Right lobe of liver (tissue), 6 donors: ENCODE measurements at regions not wholly inside any gene's neighbourhood (a gene's known extent, or its start where the extent isn't known, plus 50 kb on each side); places are given as distances from the start of the nearest gene placed in this dataset.

Source experiments
- ATAC-seq, 4 donors: fragments of 200-7000 bp; cut with Tn5 transposase; one replicate each; pipeline ENCODE4 v1.9.1; 2020; ENCODE audit warnings: mild to moderate bottlenecking in 4 of 4, moderate library complexity in 4 of 4
- DNase-seq, 3 donors: peaks; one replicate each; pipeline ENCODE4 v3.0.0-alpha.2; 2020
- H3K27ac ChIP-seq, 3 donors: fragments of 200-600 bp; one replicate each; pipeline ENCODE4 v1.8.0; 2022
- H3K27me3 ChIP-seq, 2 donors: fragments of 200-600 bp; one replicate each; pipeline ENCODE4 v1.8.0; 2022
- H3K36me3 ChIP-seq, 4 donors: fragments of 200-600 bp; sonication (generic) in 1 of 4; one replicate each; pipeline versions ENCODE4 v1.5.1 to v1.8.0; 2017 to 2022; ENCODE audit warnings: control low read depth in 1 of 4
- H3K4me1 ChIP-seq, 4 donors: fragments of 200-600 bp; sonication (generic) in 1 of 4; one replicate each; pipeline versions ENCODE4 v1.5.1 to v1.8.0; 2017 to 2022; ENCODE audit warnings: control low read depth in 1 of 4
- H3K4me3 ChIP-seq, 3 donors: fragments of 200-600 bp; one replicate each; pipeline ENCODE4 v1.8.0; 2022
- H3K9me3 ChIP-seq, 4 donors: fragments of 200-600 bp; sonication (generic) in 1 of 4; one replicate each; pipeline versions ENCODE4 v1.5.1 to v1.8.0; 2017 to 2022; ENCODE audit warnings: control low read depth in 1 of 4
- POLR2A ChIP-seq: fragments of 450-650 bp; IDR thresholded peaks from one replicate; pipeline ENCODE4 v1.6.1; 2017; ENCODE audit warnings: antibody characterized with exemption, mild to moderate bottlenecking
- WGBS: methylation state at CpG from one replicate; pipeline ENCODE4 v1.1.6; 2018; ENCODE audit warnings: low coverage, low lambda C conversion rate; ENCODE audit not compliant: insufficient coverage; ENCODE audit errors: missing lambda C conversion rate; 5-methylcytosine and 5-hydroxymethylcytosine counted together
- intact Hi-C, 2 donors: fragments of 100-400 bp; cut with DNase I; formaldehyde crosslinking; loops; one replicate each; pipeline versions ENCODE4 v1.11.2 to v1.14.1; 2022
- TF ChIP-seq, protein P1 (sequence below), 4 donors: fragments of 200-600 bp in 3 of 4; fragments of 450-650 bp in 1 of 4; IDR thresholded peaks; one replicate each; pipeline versions ENCODE4 v1.5.1 to v1.8.0; 2016 to 2022; ENCODE audit warnings: antibody characterized with exemption in 4 of 4, mild to moderate bottlenecking in 2 of 4
- donor health status: DM: no; HTN: yes; CAD: no.
- donor health status: DM: no; HTN: no; CAD: no.
- donor health status: DM: no; HTN: no; CAD: no.
- donor health status: DM: no; HTN: yes; CAD: no.
- donor health status: DM: no; HTN: yes; CAD: no.

DNA sequence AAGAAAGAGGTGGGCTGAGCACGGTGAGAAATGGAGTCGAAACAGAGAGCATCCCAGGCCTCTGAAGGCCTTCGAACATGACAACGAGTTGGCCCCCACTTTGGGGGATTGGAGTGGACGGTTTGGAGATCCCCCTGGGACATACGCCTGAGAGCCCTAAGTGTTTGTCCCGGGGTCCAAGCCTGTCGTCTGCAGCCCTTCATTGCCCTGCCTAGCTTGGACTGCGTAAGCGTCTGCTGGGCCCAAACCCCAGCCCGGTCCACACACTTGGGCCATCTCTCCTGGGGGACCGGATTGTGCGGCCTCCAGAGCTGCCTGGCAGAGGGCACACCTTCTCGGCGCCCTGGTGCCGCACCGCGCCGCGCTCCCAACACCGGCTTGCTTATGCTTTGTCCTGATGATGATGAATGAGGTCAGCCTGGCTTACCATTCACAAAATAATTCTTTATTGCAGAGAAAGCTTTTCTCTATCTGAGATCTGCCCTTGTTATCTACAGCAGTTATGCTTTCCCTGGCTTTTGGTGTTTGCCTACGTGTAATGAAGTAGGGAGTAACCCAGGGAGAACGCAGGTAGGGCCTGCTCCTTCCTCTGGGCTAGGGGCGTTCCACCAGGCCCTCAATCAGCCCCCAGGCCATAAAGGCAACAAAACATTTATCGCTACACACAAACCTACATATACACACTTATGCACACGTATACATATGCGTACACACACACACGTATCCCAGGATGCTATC is 85.9 kb upstream of the PPARA start:
- H3K27ac ChIP-seq = peak overlapping the region; percentile 17 to 97 (median 35)
- TF ChIP-seq POLR2A = no peak
- TF ChIP-seq, protein P1, sequence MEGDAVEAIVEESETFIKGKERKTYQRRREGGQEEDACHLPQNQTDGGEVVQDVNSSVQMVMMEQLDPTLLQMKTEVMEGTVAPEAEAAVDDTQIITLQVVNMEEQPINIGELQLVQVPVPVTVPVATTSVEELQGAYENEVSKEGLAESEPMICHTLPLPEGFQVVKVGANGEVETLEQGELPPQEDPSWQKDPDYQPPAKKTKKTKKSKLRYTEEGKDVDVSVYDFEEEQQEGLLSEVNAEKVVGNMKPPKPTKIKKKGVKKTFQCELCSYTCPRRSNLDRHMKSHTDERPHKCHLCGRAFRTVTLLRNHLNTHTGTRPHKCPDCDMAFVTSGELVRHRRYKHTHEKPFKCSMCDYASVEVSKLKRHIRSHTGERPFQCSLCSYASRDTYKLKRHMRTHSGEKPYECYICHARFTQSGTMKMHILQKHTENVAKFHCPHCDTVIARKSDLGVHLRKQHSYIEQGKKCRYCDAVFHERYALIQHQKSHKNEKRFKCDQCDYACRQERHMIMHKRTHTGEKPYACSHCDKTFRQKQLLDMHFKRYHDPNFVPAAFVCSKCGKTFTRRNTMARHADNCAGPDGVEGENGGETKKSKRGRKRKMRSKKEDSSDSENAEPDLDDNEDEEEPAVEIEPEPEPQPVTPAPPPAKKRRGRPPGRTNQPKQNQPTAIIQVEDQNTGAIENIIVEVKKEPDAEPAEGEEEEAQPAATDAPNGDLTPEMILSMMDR (IDR thresholded peaks at IDR 0.05) = no peak
- no peaks in the 10 kb centered on the region for H3K36me3 ChIP-seq
- H3K9me3 ChIP-seq = no peaks in the 10 kb centered on the region
- H3K4me1 ChIP-seq = peaks cover 0 to 33% (median 8%) of the 10 kb centered on the region in 4 donors
- H3K4me3 ChIP-seq = no peak overlapping the region
- DNase-seq = peak in 2 of 3 donors; percentile 14 to 35
- intact Hi-C loops = no loop called here
- H3K27me3 ChIP-seq = no peaks in the 10 kb centered on the region
- 83% methylated on average over 11 of the region's 28 CpGs for WGBS
- no peak for ATAC-seq

DNA sequence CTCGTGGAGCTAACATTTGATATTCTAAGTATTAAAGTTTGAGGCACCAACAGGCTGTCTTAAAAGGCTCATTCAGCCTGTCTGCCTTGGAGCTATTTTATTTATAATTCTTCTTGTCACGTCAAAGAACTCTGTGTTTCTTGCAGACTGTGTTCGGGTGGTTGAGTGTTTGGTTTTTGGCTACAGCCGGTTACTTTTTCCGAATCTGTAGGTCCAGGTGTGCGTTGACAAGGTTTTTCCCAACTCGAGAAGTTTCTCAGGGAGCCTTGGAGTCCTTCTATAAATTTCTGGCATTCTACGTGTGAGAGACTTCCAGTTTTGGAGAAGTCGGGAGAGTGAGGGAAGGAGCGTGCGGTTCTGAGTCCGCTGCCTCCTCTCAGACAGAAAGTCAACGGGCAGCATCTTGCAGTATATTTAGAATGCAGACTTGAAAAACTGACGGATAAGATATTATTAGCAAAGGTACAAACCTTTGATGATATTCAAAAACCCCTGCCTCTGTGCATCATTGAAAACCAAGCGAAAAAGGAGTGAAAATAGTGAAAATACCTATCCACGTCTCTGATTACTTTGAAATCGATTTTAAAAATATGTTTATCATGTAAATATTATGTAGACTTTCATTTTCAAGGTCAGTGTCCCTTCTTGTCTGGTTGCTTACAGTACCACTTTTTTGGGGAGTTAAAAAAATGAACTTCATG is 85.2 kb upstream of the PPARA start:
- DNase-seq (peak in 1 of 3 donors; percentile 14), ATAC-seq (no peak)
- Histone ChIP-seq H3K27me3 (no peaks in the 10 kb centered on the region), H3K36me3 (no peaks in the 10 kb centered on the region), H3K27ac (peak overlapping the region; percentile 17 to 97 (median 35)), H3K9me3 (no peaks in the 10 kb centered on the region), H3K4me3 (no peak overlapping the region), H3K4me1 (peaks cover 0 to 33% (median 8%) of the 10 kb centered on the region in 4 donors)
- no peak for TF ChIP-seq POLR2A
- TF ChIP-seq, protein P1 (IDR thresholded peaks at IDR 0.05) = no peak
- intact Hi-C loops = no loop called here
- 45% methylated on average over 17 of the region's 17 CpGs for WGBS

DNA sequence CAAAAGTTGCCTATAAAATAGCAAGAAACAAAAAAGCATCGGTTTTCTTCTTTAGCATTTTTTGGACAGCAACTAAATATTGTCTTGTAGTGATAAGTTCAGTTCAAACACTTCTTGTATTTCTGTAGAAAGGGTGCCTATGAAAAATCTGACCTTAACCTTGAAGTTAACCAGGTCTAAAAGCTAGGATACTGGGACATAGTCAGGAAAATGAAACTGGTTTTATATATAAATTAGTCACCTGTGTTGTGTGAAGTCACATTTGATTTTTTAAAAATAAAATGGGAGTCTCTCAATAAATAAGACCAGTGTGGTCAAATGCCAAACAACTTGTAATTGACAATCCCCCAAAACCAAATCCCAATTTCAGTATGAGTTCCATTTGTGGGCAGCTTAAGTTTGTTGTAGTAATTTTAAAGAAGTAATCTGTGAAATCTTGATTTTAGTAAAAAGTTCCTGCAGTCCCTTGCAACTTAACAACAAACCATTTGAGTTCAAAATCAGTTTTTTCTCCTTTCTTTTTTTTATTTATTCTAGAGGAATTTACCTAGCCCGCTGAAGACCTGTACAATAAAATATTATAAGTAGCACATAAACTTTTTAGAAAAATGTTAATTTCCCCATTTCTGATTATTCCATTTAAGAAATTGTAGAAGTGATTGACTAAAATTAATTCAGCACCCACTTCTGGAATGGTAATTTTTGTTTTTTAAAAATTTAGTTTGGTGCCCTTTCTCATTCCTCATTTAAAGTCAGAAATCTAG is 84.5 kb upstream of the PPARA start:
- Histone ChIP-seq H3K4me3 (no peak overlapping the region), H3K27ac (peak overlapping the region; percentile 97 to 100 (median 99)), H3K4me1 (peaks cover 0 to 33% (median 8%) of the 10 kb centered on the region in 4 donors), H3K27me3 (no peaks in the 10 kb centered on the region), H3K9me3 (no peaks in the 10 kb centered on the region), H3K36me3 (no peaks in the 10 kb centered on the region)
- DNase-seq = no peak
- TF ChIP-seq, protein P1 (IDR thresholded peaks at IDR 0.05) = no peak
- TF ChIP-seq POLR2A = no peak
- 47% methylated on average over 2 of the region's 2 CpGs for WGBS
- intact Hi-C loops = no loop called here
- no peak for ATAC-seq

DNA sequence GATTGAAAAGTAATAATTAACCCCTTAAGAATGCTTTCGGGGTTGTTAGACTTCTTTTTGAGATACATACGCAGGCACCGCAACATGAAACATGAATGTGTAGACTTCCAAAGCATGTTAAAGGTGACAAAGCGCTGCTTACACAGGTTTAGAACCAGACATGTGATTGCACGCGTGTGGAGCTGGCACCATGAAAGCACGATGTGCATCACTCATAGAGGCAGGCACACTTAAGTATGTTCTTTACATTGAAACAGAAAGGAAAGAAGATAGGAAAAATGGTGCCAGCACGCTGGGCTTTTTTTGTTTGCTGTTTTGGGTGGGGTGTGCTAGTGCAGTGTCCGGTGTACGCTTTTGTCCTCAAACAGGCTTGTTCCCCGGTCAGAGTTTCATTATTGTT is 83.6 kb upstream of the PPARA start:
- peak overlapping the region; percentile 97 to 100 (median 99) for H3K27ac ChIP-seq
- peaks cover 0 to 33% (median 8%) of the 10 kb centered on the region in 4 donors for H3K4me1 ChIP-seq
- WGBS = 51% methylated on average over 11 of the region's 11 CpGs
- intact Hi-C loops = no loop called here
- no peak overlapping the region for H3K4me3 ChIP-seq
- TF ChIP-seq POLR2A = no peak
- TF ChIP-seq, protein P1 (IDR thresholded peaks at IDR 0.05) = no peak
- ATAC-seq = no peak
- H3K9me3 ChIP-seq = no peaks in the 10 kb centered on the region
- DNase-seq = peak; percentile 10 to 37 (median 22)
- no peaks in the 10 kb centered on the region for H3K36me3 ChIP-seq
- H3K27me3 ChIP-seq = no peaks in the 10 kb centered on the region
